HCT116 (cell line): ENCODE measurements at regions not wholly inside any gene's neighbourhood (a gene's known extent, or its start where the extent isn't known, plus 50 kb on each side); places are given as distances from the start of the nearest gene placed in this dataset.

ENCODE experiments used
- ATAC-seq: fragments of 200-7000 bp; cut with Tn5 transposase; 2 replicates; pipeline ENCODE4 v1.9.1; 2020; ENCODE audit warnings: mild to moderate bottlenecking, moderate library complexity
- BruUV-seq: library from RNA; stranded (reverse); fragments of 400-500 nt; replicated peaks from 2 replicates; lab custom pipeline; 2021; lab: Mats Ljungman, UMichigan
- CTCF ChIA-PET: fragments of 300-600 bp; sonication (Branson Sonifier 250); formaldehyde crosslinking; loops from one replicate; lab custom pipeline; 2021; ENCODE audit warnings: antibody characterized with exemption; lab: Charles Lee
- POLR2A ChIA-PET: fragments of 300-600, 350-600 bp; sonication (Branson Sonifier 250); formaldehyde crosslinking; loops from one replicate; lab custom pipeline; 2021; ENCODE audit warnings: antibody characterized with exemption; lab: Charles Lee
- RAD21 ChIA-PET, 2 experiments: fragments of 300-600 bp; sonication (Branson Sonifier 250); formaldehyde crosslinking; loops; one replicate each; lab custom pipeline; 2023; ENCODE audit warnings: low total read pairs in 2 of 2; ENCODE audit not compliant: uncharacterized antibody in 2 of 2, unreplicated experiment in 2 of 2, low non-redundant PET in 1 of 2; lab: Charles Lee
- DNase-seq: peaks from one replicate; pipeline ENCODE4 v3.0.0-alpha.2; 2010; ENCODE audit warnings: low read depth, low spot score
- H2AFZ ChIP-seq: fragments of 200-600 bp; shearing (Covaris generic), sonication (generic); 2 replicates; pipeline ENCODE4 v1.6.1; 2017; ENCODE audit warnings: low read depth, mixed run types, mixed read lengths, antibody characterized with exemption, low read length; ENCODE audit not compliant: poor library complexity, severe bottlenecking
- H3K27ac ChIP-seq: 2 replicates; pipeline ENCODE4 v1.5.1; 2012; ENCODE audit warnings: low read depth, low read length
- H3K27me3 ChIP-seq: fragments of 200-600 bp; sonication (generic); 2 replicates; pipeline ENCODE4 v1.6.1; 2016; ENCODE audit warnings: mixed run types, low read length, mixed read lengths; ENCODE audit not compliant: insufficient read depth
- H3K36me3 ChIP-seq, 2 experiments: fragments of 200-500 bp in 1 of 2; fragments of 200-600 bp in 1 of 2; sonication (Bioruptor generic) in 1 of 2; sonication (generic) in 1 of 2; 2 replicates each; pipeline versions ENCODE4 v1.5.1 to v1.6.1; 2014 to 2016; ENCODE audit warnings: low read length in 2 of 2, inconsistent platforms in 1 of 2, mixed read lengths in 1 of 2, mixed run types in 1 of 2; ENCODE audit not compliant: insufficient read depth in 2 of 2, control insufficient read depth in 1 of 2
- H3K4me1 ChIP-seq, 2 experiments: fragments of 200-600 bp in 1 of 2; sonication (generic) in 1 of 2; 2 replicates each; pipeline versions ENCODE4 v1.5.1 to v1.6.1; 2012 to 2017; ENCODE audit warnings: low read length in 2 of 2, inconsistent platforms in 1 of 2, mild to moderate bottlenecking in 1 of 2, mixed read lengths in 1 of 2, mixed run types in 1 of 2, moderate library complexity in 1 of 2; ENCODE audit not compliant: insufficient read depth in 2 of 2, control insufficient read depth in 1 of 2
- H3K4me2 ChIP-seq: fragments of 200-600 bp; sonication (generic); 2 replicates; pipeline ENCODE4 v1.6.1; 2017; ENCODE audit warnings: mixed run types, low read length, mixed read lengths
- H3K4me3 ChIP-seq, 2 experiments: fragments of 200-600 bp in 1 of 2; sonication (generic) in 1 of 2; replicated peaks in 1 of 2; 2 replicates each; pipeline ENCODE4 v1.5.1; 2011 to 2016; ENCODE audit warnings: low read length in 2 of 2, control low read depth in 1 of 2, low read depth in 1 of 2, mild to moderate bottlenecking in 1 of 2, mixed read lengths in 1 of 2, mixed run types in 1 of 2
- H3K79me2 ChIP-seq: fragments of 200-600 bp; sonication (generic); 2 replicates; pipeline ENCODE4 v1.6.1; 2017; ENCODE audit warnings: mild to moderate bottlenecking, mixed run types, low read length, moderate library complexity, mixed read lengths; ENCODE audit not compliant: insufficient read depth
- H3K9ac ChIP-seq: fragments of 200-600 bp; sonication (generic); 2 replicates; pipeline ENCODE4 v1.6.1; 2016; ENCODE audit warnings: low read length, mixed read lengths
- H3K9me2 ChIP-seq: fragments of 200-600 bp; sonication (generic), shearing (Covaris generic); 2 replicates; pipeline ENCODE4 v1.6.1; 2017; ENCODE audit warnings: mixed run types, mild to moderate bottlenecking, moderate library complexity; ENCODE audit not compliant: insufficient read depth
- H3K9me3 ChIP-seq, 2 experiments: fragments of 200-500 bp in 1 of 2; fragments of 200-600 bp in 1 of 2; sonication (Bioruptor generic) in 1 of 2; sonication (generic) in 1 of 2; 2 replicates each; pipeline ENCODE4 v1.6.1; 2014 to 2017; ENCODE audit warnings: low read length in 2 of 2, mixed read lengths in 2 of 2, inconsistent platforms in 1 of 2, low read depth in 1 of 2, mild to moderate bottlenecking in 1 of 2, mixed run types in 1 of 2, moderate library complexity in 1 of 2; ENCODE audit not compliant: control insufficient read depth in 1 of 2, insufficient read depth in 1 of 2
- H4K20me1 ChIP-seq: fragments of 200-600 bp; sonication (generic), shearing (Covaris generic); 2 replicates; pipeline ENCODE4 v1.6.1; 2017; ENCODE audit warnings: mixed run types, mild to moderate bottlenecking, moderate library complexity; ENCODE audit not compliant: insufficient read depth
- ATF3 ChIP-seq: IDR thresholded peaks from 2 replicates; pipeline ENCODE4 v1.6.1; 2012
- CBX3 ChIP-seq: IDR thresholded peaks from 2 replicates; pipeline ENCODE4 v1.6.1; 2012; ENCODE audit warnings: low read depth
- CEBPB ChIP-seq: IDR thresholded peaks from 2 replicates; pipeline ENCODE4 v1.6.1; 2012; ENCODE audit warnings: low read depth
- CTCF ChIP-seq, 3 experiments: fragments of 200-600 bp in 1 of 3; sonication (generic) in 1 of 3; IDR thresholded peaks in 2 of 3; conservative IDR thresholded peaks in 1 of 3; 2 replicates each; pipeline ENCODE4 v1.5.1; 2012 to 2017; ENCODE audit warnings: low read depth in 2 of 3, low read length in 2 of 3, antibody characterized with exemption in 1 of 3, borderline replicate concordance in 1 of 3, control low read depth in 1 of 3, mild to moderate bottlenecking in 1 of 3, mixed read lengths in 1 of 3, mixed run types in 1 of 3, moderate library complexity in 1 of 3; ENCODE audit not compliant: insufficient read depth in 1 of 3
- EGR1 ChIP-seq: IDR thresholded peaks from 2 replicates; pipeline ENCODE4 v1.6.1; 2012; ENCODE audit warnings: low read depth
- EZH2phosphoT487 ChIP-seq: fragments of 200-600 bp; IDR thresholded peaks from 2 replicates; pipeline ENCODE4 v1.6.1; 2018; ENCODE audit warnings: antibody characterized with exemption, borderline replicate concordance
- RAD21 ChIP-seq: IDR thresholded peaks from 2 replicates; pipeline ENCODE4 v1.6.1; 2012; ENCODE audit warnings: low read depth, mild to moderate bottlenecking
- REST ChIP-seq: IDR thresholded peaks from 2 replicates; pipeline ENCODE4 v1.6.1; 2012; ENCODE audit warnings: low read depth
- SP1 ChIP-seq: IDR thresholded peaks from 2 replicates; pipeline ENCODE4 v1.6.1; 2012; ENCODE audit warnings: low read depth
- SRF ChIP-seq: IDR thresholded peaks from 2 replicates; pipeline ENCODE4 v1.6.1; 2012; ENCODE audit warnings: low read depth
- YY1 ChIP-seq: IDR thresholded peaks from 2 replicates; pipeline ENCODE4 v1.6.1; 2011; ENCODE audit warnings: low read length, low read depth, moderate library complexity, mild to moderate bottlenecking; ENCODE audit not compliant: insufficient replicate concordance; ENCODE audit errors: extremely low read depth
- intact Hi-C: fragments of 100-400 bp; cut with micrococcal nuclease; formaldehyde crosslinking; loops from 2 replicates; pipeline ENCODE4 v1.10.0; 2022

GRCh38 chr6:71190809-71191208, 97.8 kb upstream of the OGFRL1 start:
- H3K9ac ChIP-seq, result no peak overlapping the region
- H3K27ac ChIP-seq, result no peak overlapping the region
- H3K27me3 ChIP-seq, result no peaks in the 10 kb centered on the region
- intact Hi-C loops, result loop anchor here (1.0 to 5.0 kb wide), 2 partner anchors 158 to 321 kb away; no protein-coding TSS in a partner anchor
- no peak overlapping the region for H3K4me3 ChIP-seq
- no peak for TF ChIP-seq REST
- TF ChIP-seq EZH2phosphoT487, result no peak
- TF ChIP-seq YY1, result no peak
- TF ChIP-seq CEBPB, result no peak
- TF ChIP-seq SP1, result no peak
- TF ChIP-seq ATF3, result no peak
- no peak for TF ChIP-seq CBX3
- peak in 2 of 3 experiments; percentile 39 to 44; a peak in 3 of 6 replicates for TF ChIP-seq CTCF (IDR thresholded peaks at IDR 0.05 in 2 of 3, conservative IDR thresholded peaks at IDR 0.05 in 1 of 3; ENCODE audit: borderline replicate concordance in 1 of 3, insufficient read depth in 1 of 3, low read depth in 2 of 3, low read length in 2 of 3)
- TF ChIP-seq SRF, result no peak
- no peak for TF ChIP-seq EGR1
- TF ChIP-seq RAD21, result peak; percentile 55
- DNase-seq (no peak), ATAC-seq (no peak)
- ChIA-PET POLR2A (no interaction called here), CTCF (interaction anchor here (0.7 to 1.8 kb wide), 10 partner anchors 13 to 319 kb away, joined by 3 to 17 read pairs (median 6); partner anchors contain the start of gene OGFRL1), RAD21 (no interaction called here)
- no peaks in the 10 kb centered on the region for H3K9me3 ChIP-seq
- H3K9me2 ChIP-seq, result no peaks in the 10 kb centered on the region
- H2AFZ ChIP-seq, result no peak overlapping the region
- no peaks in the 10 kb centered on the region for H3K4me1 ChIP-seq
- no peaks in the 10 kb centered on the region for H3K36me3 ChIP-seq
- H4K20me1 ChIP-seq, result no peaks in the 10 kb centered on the region
- H3K4me2 ChIP-seq, result no peak overlapping the region
- no TSS peak for BruUV-seq
- H3K79me2 ChIP-seq, result no peaks in the 10 kb centered on the region
